ENCODE measurements at regions not wholly inside any gene's neighbourhood (a gene's known extent, or its start where the extent isn't known, plus 50 kb on each side); places are given as distances from the start of the nearest gene placed in this dataset.

GRCh38 chr1:57927003-57927402 is 503.1 kb upstream of the DAB1 start:
- TF ChIP-seq CTCF (IDR thresholded peaks at IDR 0.05) (no peak), POLR2A (IDR thresholded peaks at IDR 0.05) (no peak)

Data from body of pancreas (tissue), 4 donors.